Astrocyte (in vitro differentiated cells and primary cell): ENCODE measurements at regions not wholly inside any gene's neighbourhood (a gene's known extent, or its start where the extent isn't known, plus 50 kb on each side); places are given as distances from the start of the nearest gene placed in this dataset.

Source experiments
- EZH2 ChIP-seq: IDR thresholded peaks from 2 replicates; pipeline ENCODE4 v1.6.1; 2012; ENCODE audit warnings: mild to moderate bottlenecking, low read length, inconsistent platforms; ENCODE audit not compliant: insufficient read depth
- TF ChIP-seq, protein P1 (sequence below): IDR thresholded peaks from 2 replicates; pipeline ENCODE4 v1.5.1; 2011; ENCODE audit warnings: low read depth, mild to moderate bottlenecking, inconsistent platforms, low read length, moderate library complexity; ENCODE audit not compliant: insufficient read depth

DNA sequence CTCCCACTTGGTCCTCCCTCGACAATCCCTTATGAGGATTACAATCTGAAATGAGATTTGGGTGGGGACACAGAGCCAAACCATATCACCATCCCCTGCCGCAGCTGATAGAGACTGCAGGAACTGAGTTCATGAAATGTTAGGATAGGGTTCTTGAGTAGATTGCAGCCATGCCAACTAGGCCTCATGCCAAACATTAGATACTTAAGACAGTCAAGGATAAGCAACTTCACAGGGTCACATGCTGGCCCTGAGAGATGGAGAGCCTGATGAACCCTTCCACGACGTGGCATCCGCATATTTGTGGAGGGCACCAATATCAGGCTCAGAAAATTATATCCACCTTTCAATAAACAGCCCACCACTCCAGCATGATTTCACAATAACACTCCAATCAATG, 121.3 kb downstream of the ALDH8A1 start:
- TF ChIP-seq, protein P1, sequence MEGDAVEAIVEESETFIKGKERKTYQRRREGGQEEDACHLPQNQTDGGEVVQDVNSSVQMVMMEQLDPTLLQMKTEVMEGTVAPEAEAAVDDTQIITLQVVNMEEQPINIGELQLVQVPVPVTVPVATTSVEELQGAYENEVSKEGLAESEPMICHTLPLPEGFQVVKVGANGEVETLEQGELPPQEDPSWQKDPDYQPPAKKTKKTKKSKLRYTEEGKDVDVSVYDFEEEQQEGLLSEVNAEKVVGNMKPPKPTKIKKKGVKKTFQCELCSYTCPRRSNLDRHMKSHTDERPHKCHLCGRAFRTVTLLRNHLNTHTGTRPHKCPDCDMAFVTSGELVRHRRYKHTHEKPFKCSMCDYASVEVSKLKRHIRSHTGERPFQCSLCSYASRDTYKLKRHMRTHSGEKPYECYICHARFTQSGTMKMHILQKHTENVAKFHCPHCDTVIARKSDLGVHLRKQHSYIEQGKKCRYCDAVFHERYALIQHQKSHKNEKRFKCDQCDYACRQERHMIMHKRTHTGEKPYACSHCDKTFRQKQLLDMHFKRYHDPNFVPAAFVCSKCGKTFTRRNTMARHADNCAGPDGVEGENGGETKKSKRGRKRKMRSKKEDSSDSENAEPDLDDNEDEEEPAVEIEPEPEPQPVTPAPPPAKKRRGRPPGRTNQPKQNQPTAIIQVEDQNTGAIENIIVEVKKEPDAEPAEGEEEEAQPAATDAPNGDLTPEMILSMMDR: no peak
- TF ChIP-seq EZH2: no peak
